Mesenchymal stem cell (in vitro differentiated cells and primary cell): ENCODE measurements at regions not wholly inside any gene's neighbourhood (a gene's known extent, or its start where the extent isn't known, plus 50 kb on each side); places are given as distances from the start of the nearest gene placed in this dataset.

ENCODE experiments used
- DNase-seq: peaks from one replicate; pipeline ENCODE4 v3.0.0-alpha.2; 2013
- H2AFZ ChIP-seq: one replicate; pipeline ENCODE4 v1.6.1; 2013; ENCODE audit warnings: low read depth, mild to moderate bottlenecking, control low read depth, inconsistent platforms, low read length, moderate library complexity
- H2AK5ac ChIP-seq: 2 replicates; pipeline ENCODE4 v1.6.1; 2013; ENCODE audit warnings: low read length, moderate library complexity, mild to moderate bottlenecking, inconsistent platforms; ENCODE audit not compliant: severe bottlenecking
- H2BK120ac ChIP-seq: one replicate; pipeline ENCODE4 v1.6.1; 2013; ENCODE audit warnings: low read depth, mild to moderate bottlenecking, inconsistent platforms, low read length, moderate library complexity
- H2BK12ac ChIP-seq, 2 experiments: one replicate each; pipeline ENCODE4 v1.6.1; 2013; ENCODE audit warnings: inconsistent platforms in 2 of 2, low read length in 2 of 2, mild to moderate bottlenecking in 2 of 2, moderate library complexity in 2 of 2, control low read depth in 1 of 2
- H2BK15ac ChIP-seq: one replicate; pipeline ENCODE4 v1.6.1; 2013; ENCODE audit warnings: mild to moderate bottlenecking, low read depth, inconsistent platforms; ENCODE audit not compliant: poor library complexity, severe bottlenecking
- H2BK5ac ChIP-seq: 2 replicates; pipeline ENCODE4 v1.6.1; 2013; ENCODE audit warnings: low read depth, mild to moderate bottlenecking, low read length, control low read depth, inconsistent platforms; ENCODE audit not compliant: poor library complexity, severe bottlenecking
- H3K14ac ChIP-seq, 2 experiments: one replicate each; pipeline ENCODE4 v1.6.1; 2013; ENCODE audit warnings: inconsistent platforms in 2 of 2, low read length in 2 of 2, control low read depth in 1 of 2, mild to moderate bottlenecking in 1 of 2, moderate library complexity in 1 of 2
- H3K18ac ChIP-seq, 2 experiments: one replicate each; pipeline ENCODE4 v1.6.1; 2013; ENCODE audit warnings: inconsistent platforms in 2 of 2, low read length in 2 of 2, control low read depth in 1 of 2, low read depth in 1 of 2, mild to moderate bottlenecking in 1 of 2
- H3K23ac ChIP-seq, 2 experiments: one replicate each; pipeline ENCODE4 v1.6.1; 2013; ENCODE audit warnings: inconsistent platforms in 2 of 2, low read length in 2 of 2, mild to moderate bottlenecking in 2 of 2, moderate library complexity in 2 of 2, control low read depth in 1 of 2
- H3K27ac ChIP-seq: 2 replicates; pipeline ENCODE4 v1.5.1; 2013; ENCODE audit warnings: mild to moderate bottlenecking, moderate library complexity, low read length, control low read depth, inconsistent platforms; ENCODE audit not compliant: poor library complexity, severe bottlenecking
- H3K27me3 ChIP-seq, 2 experiments: 2 replicates each; pipeline versions ENCODE4 v1.6.1 to v1.7.0; 2013; ENCODE audit warnings: low read length in 2 of 2, mild to moderate bottlenecking in 2 of 2, moderate library complexity in 2 of 2, control low read depth in 1 of 2, inconsistent platforms in 1 of 2; ENCODE audit not compliant: control insufficient read depth in 1 of 2, insufficient read depth in 1 of 2
- H3K36me3 ChIP-seq, 2 experiments: 2 replicates each; pipeline versions ENCODE4 v1.6.1 to v1.7.0; 2013; ENCODE audit warnings: low read length in 2 of 2, control low read depth in 1 of 2, inconsistent platforms in 1 of 2, low read depth in 1 of 2, mild to moderate bottlenecking in 1 of 2; ENCODE audit not compliant: insufficient read depth in 2 of 2, control insufficient read depth in 1 of 2
- H3K4ac ChIP-seq, 2 experiments: one replicate each; pipeline ENCODE4 v1.6.1; 2013; ENCODE audit warnings: inconsistent platforms in 2 of 2, low read length in 2 of 2, mild to moderate bottlenecking in 2 of 2, moderate library complexity in 2 of 2, control low read depth in 1 of 2, low read depth in 1 of 2
- H3K4me1 ChIP-seq: 2 replicates; pipeline ENCODE4 v1.6.1; 2013; ENCODE audit warnings: low read depth, low read length, control low read depth; ENCODE audit not compliant: control insufficient read depth, insufficient read depth
- H3K4me2 ChIP-seq: 2 replicates; pipeline ENCODE4 v1.6.1; 2013; ENCODE audit warnings: low read length, mild to moderate bottlenecking, inconsistent platforms; ENCODE audit not compliant: poor library complexity, severe bottlenecking
- H3K4me3 ChIP-seq, 2 experiments: 2 replicates each; pipeline versions ENCODE4 v1.5.1 to v1.7.0; 2013; ENCODE audit warnings: low read length in 2 of 2, mild to moderate bottlenecking in 2 of 2, control low read depth in 1 of 2, low read depth in 1 of 2; ENCODE audit not compliant: insufficient read depth in 1 of 2
- H3K79me1 ChIP-seq: replicated peaks from 2 replicates; pipeline ENCODE4 v1.6.1; 2013; ENCODE audit warnings: mild to moderate bottlenecking, control low read depth, low read length, inconsistent platforms; ENCODE audit not compliant: poor library complexity, severe bottlenecking
- H3K9ac ChIP-seq: 2 replicates; pipeline ENCODE4 v1.7.0; 2013; ENCODE audit warnings: mild to moderate bottlenecking, low read length, moderate library complexity
- H3K9me3 ChIP-seq: 2 replicates; pipeline ENCODE4 v1.7.0; 2013; ENCODE audit warnings: mild to moderate bottlenecking, low read length; ENCODE audit not compliant: control insufficient read depth
- H4K8ac ChIP-seq: one replicate; pipeline ENCODE4 v1.6.1; 2013; ENCODE audit warnings: inconsistent platforms, mild to moderate bottlenecking, low read length, moderate library complexity
- H4K91ac ChIP-seq: one replicate; pipeline ENCODE4 v1.6.1; 2013; ENCODE audit warnings: mild to moderate bottlenecking, low read length, inconsistent platforms
- WGBS: methylation state at CpG from one replicate; pipeline ENCODE4 v1.1.7; 2013; ENCODE audit warnings: mixed read lengths; 5-methylcytosine and 5-hydroxymethylcytosine counted together

DNA sequence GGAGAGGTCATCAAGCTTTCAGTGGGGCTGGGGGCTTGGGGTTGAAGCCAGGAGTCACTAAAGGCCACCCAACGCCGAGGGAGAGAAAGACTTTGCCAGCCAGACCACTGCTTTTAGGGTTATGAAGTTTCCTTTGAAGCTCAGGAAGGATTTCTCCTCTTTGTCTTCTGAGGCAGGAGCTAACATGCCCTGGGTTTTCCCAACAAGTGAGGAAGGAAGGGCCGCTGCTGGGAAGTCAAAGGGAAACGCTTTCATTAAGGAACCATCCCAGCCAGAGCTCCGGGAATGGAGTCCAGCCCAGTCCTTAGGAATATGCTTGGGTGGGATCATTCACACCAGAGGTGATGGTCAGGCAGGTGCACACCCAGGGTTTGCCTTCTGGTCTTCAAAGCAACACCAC lies 436.9 kb downstream of the PRDM2 start:
- no peak overlapping the region for H2BK5ac ChIP-seq
- DNase-seq = no peak
- no peak overlapping the region for H3K4ac ChIP-seq
- no peaks in the 10 kb centered on the region for H3K79me1 ChIP-seq
- no peak overlapping the region for H4K8ac ChIP-seq
- 60% methylated on average over 5 of the region's 5 CpGs for WGBS
- no peak overlapping the region for H2BK15ac ChIP-seq
- H3K23ac ChIP-seq = no peak overlapping the region
- H3K4me3 ChIP-seq = no peak overlapping the region
- H3K18ac ChIP-seq = no peak overlapping the region
- H2AFZ ChIP-seq = no peak overlapping the region
- H3K27me3 ChIP-seq = peaks cover 0 to 6% of the 10 kb centered on the region in 2 experiments
- no peak overlapping the region for H2BK120ac ChIP-seq
- no peak overlapping the region for H2BK12ac ChIP-seq
- no peak overlapping the region for H3K9ac ChIP-seq
- H3K4me2 ChIP-seq = no peak overlapping the region
- H4K91ac ChIP-seq = no peak overlapping the region
- no peak overlapping the region for H3K14ac ChIP-seq
- H3K4me1 ChIP-seq = no peaks in the 10 kb centered on the region
- no peak overlapping the region for H3K27ac ChIP-seq
- no peaks in the 10 kb centered on the region for H3K36me3 ChIP-seq
- H2AK5ac ChIP-seq = no peak overlapping the region
- no peaks in the 10 kb centered on the region for H3K9me3 ChIP-seq

DNA sequence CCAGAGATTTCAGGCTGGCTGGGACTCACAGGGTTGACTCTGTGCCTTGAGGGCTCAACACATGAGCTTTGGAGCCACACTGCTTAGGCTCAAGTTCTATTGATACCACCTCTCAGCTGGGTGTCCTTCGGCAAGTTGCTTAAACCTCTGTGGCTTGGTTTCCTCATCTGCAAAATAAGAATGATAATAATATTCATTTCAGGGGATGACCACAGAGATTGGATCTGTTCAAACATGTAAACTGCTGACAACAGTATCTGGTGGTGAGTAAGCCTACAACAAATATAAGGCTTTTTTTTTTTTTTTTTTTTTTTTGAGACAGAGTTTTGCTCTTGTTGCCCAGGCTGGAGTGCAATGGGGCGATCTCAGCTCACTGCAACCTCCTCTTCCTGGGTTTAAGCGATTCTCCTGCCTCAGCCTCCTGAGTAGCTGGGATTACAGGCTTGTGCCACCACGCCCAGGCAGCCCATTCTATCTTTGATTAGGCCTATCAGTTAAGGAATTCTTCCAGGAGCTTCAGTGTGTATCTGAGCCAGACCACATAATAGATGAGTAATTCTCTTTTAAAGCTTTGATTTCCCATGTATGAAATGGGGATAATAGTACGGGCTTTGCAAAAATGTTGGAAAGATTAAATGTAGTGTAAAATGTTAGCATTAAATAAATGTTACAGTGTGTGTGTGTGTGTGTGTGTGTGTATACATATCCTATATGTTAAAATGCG lies 437.6 kb downstream of the PRDM2 start:
- H2BK120ac ChIP-seq = no peak overlapping the region
- H3K23ac ChIP-seq = no peak overlapping the region
- no peak overlapping the region for H2AK5ac ChIP-seq

DNA sequence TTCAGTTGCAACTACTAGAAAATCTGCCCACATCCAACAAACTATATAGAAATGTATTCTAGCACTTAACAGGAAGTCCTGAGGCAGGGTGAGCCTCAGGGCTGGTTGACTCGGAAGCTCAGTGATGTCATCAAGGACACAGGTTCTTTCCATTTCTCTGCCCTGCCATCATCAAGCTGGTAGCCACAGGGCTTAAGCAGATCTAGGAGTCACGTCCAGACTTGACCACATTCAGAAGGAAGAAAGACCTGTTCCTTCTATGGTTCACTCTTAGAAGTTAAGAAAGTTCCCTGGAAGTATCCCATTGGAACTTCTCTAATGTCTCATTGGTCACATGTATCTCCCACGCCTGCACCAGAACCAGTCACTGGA lies 438.1 kb downstream of the PRDM2 start:
- no peaks in the 10 kb centered on the region for H3K9me3 ChIP-seq
- no peak overlapping the region for H3K27ac ChIP-seq
- no peak overlapping the region for H3K4me3 ChIP-seq
- H3K4me2 ChIP-seq = no peak overlapping the region
- H2BK15ac ChIP-seq = no peak overlapping the region
- DNase-seq = no peak
- H4K91ac ChIP-seq = no peak overlapping the region
- H3K9ac ChIP-seq = no peak overlapping the region
- no peak overlapping the region for H3K23ac ChIP-seq
- H3K18ac ChIP-seq = no peak overlapping the region
- H2BK120ac ChIP-seq = no peak overlapping the region
- H3K27me3 ChIP-seq = peaks cover 0 to 6% of the 10 kb centered on the region in 2 experiments
- no peaks in the 10 kb centered on the region for H3K79me1 ChIP-seq
- H4K8ac ChIP-seq = no peak overlapping the region
- H2AK5ac ChIP-seq = no peak overlapping the region
- no peaks in the 10 kb centered on the region for H3K36me3 ChIP-seq
- no peak overlapping the region for H3K4ac ChIP-seq
- no peak overlapping the region for H3K14ac ChIP-seq
- H2AFZ ChIP-seq = no peak overlapping the region
- WGBS = 55% methylated on average over 3 of the region's 3 CpGs
- H2BK12ac ChIP-seq = no peak overlapping the region
- H3K4me1 ChIP-seq = no peaks in the 10 kb centered on the region
- no peak overlapping the region for H2BK5ac ChIP-seq

More for the DNA sequence above, 437.6 kb downstream of the PRDM2 start:
- Histone ChIP-seq H3K4me3 (no peak overlapping the region), H3K14ac (no peak overlapping the region), H3K4me1 (no peaks in the 10 kb centered on the region), H3K9ac (no peak overlapping the region), H3K9me3 (no peaks in the 10 kb centered on the region), H3K4ac (no peak overlapping the region), H3K27ac (no peak overlapping the region), H2BK12ac (no peak overlapping the region), H4K91ac (no peak overlapping the region), H2AFZ (no peak overlapping the region), H3K36me3 (no peaks in the 10 kb centered on the region), H3K4me2 (no peak overlapping the region), H2BK5ac (no peak overlapping the region), H3K18ac (no peak overlapping the region), H4K8ac (no peak overlapping the region), H3K27me3 (peaks cover 0 to 6% of the 10 kb centered on the region in 2 experiments), H3K79me1 (no peaks in the 10 kb centered on the region), H2BK15ac (no peak overlapping the region)
- no peak for DNase-seq
- 71% methylated on average over 5 of the region's 6 CpGs for WGBS

DNA sequence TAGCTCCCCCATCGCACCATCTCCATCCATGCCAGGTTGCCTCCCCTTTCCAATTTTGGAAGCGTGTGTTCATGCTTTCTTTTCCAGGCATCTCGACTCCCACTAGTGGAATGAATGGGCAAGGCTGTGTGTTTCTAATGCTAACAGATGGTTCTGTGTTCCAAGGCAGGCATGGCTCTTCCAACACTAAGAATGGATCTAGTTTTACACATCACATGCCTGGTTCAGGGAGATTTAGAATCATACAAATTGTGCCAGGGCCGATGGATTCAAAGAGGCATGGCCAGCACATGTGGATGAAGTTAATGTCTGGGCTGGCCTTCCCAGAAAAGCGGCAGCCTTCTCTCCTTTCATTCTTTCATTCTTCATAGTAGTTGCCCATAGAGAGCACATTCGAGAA lies 438.7 kb downstream of the PRDM2 start:
- Histone ChIP-seq H3K9ac (no peak overlapping the region), H3K18ac (no peak overlapping the region), H4K91ac (no peak overlapping the region), H3K27me3 (peaks cover 0 to 6% of the 10 kb centered on the region in 2 experiments), H3K4me3 (no peak overlapping the region), H2BK15ac (no peak overlapping the region), H3K9me3 (no peaks in the 10 kb centered on the region), H3K4me2 (no peak overlapping the region), H3K14ac (no peak overlapping the region), H4K8ac (no peak overlapping the region), H2AK5ac (no peak overlapping the region), H3K36me3 (no peaks in the 10 kb centered on the region), H3K79me1 (no peaks in the 10 kb centered on the region), H3K23ac (no peak overlapping the region), H3K4ac (no peak overlapping the region), H2AFZ (no peak overlapping the region), H3K27ac (no peak overlapping the region), H2BK5ac (no peak overlapping the region), H3K4me1 (no peaks in the 10 kb centered on the region), H2BK12ac (no peak overlapping the region), H2BK120ac (no peak overlapping the region)
- DNase-seq = no peak
- WGBS = 80% methylated on average over 6 of the region's 6 CpGs
